ENCODE measurements at regions not wholly inside any gene's neighbourhood (a gene's known extent, or its start where the extent isn't known, plus 50 kb on each side); places are given as distances from the start of the nearest gene placed in this dataset.

GRCh38 chr13:72109863-72110262, 242.9 kb upstream of the DACH1 start:
- no peak for DNase-seq (ENCODE audit: low spot score)

- DNase-seq (ENCODE audit: low spot score): no peak
Observed at GRCh38 chr13:72104656-72105180, 237.7 kb upstream of the DACH1 start.

DNA sequence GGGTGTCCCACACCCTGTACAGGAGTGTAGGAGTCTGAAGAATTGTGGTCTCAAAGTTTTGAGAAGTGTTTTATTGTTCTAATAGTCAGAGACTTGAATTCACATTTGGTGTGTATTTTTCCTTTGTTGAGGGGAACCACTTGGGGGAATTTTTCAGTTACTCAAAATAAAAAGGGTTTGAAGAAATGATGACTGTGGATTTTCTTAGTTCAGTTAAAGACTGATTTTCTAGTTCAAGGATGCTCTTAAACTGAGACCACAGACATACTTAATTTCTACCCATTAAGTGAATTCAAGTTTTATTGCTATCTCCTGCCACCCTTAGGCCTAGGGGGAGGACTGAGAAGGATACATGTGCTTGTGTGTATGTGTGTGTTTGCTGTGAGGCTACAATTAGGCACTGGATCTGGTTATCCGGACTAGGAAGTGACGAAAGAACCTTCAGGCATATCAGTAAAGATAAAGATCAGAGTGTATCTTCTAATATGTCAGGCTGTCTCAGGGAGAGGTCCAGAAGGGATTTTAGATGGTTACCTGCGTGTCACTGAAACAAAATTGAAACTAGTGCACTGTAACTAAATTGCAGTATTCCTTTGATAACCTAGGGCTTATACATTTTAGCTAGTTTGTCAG, 234.9 kb upstream of the DACH1 start:
- no peak for DNase-seq (ENCODE audit: low spot score)

- no peak for DNase-seq (ENCODE audit: low spot score)
Observed at GRCh38 chr13:72100339-72100738, 233.3 kb upstream of the DACH1 start.

DNA sequence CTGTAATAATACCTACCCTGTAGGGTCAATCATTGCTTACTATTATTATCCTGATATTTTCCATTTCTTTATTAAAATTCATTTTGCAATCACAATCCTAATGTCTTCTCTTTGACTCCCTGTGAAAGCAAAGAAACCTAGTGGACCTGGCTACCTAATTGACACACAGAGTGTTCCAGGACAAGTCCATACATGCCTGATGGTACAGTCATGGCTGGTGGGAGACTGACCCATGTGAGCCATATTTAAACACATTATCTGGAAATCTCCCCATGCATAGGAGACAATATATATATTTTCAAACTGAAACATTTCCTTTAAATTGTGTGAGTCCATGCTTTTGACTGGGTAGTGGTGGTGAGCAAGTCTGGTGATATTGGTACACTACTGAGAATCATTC, 230.6 kb upstream of the DACH1 start:
- no peak for DNase-seq (ENCODE audit: low spot score)

DNA sequence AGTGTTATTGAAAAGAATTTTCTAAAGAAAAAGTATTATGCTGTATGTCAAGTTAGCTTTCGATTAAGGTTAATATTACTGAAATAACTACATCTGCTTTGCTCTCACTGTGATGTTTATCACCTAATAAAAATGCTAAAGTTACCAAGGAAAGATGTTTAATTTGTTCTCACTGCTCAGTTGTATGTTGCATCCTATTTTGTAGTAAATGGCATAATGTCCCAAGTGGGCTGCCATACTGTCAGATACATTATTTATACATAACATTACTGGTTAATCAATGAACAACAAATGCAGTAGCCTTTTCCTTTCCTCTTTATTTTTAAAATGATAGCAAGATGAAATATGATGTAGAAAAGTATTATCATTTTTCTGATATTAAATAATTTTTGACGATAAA, 226.3 kb upstream of the DACH1 start:
- no peak for DNase-seq (ENCODE audit: low spot score)

DNA sequence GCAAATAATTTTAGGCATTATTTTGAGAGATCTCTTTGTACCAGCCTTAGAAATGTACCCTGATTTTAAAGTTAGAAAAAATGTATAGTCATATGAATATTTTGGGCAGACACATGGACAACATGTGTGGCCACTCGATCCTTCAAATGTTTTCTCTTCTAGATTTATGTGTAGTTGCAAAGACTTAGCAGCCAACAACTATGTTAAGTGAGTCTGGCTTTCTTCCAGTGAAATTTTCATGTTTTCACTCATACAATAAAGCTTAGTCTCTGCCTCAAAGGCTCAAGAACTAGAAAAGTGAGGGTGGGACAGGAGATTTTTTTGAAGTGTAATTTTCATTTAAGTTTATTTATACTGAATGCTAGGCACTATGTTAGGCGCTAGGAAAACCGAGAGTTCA, 207.7 kb upstream of the DACH1 start:
- no peak for DNase-seq (ENCODE audit: low spot score)

- DNase-seq (ENCODE audit: low spot score): no peak
Observed at GRCh38 chr13:72072261-72072660, 205.3 kb upstream of the DACH1 start.

DNA sequence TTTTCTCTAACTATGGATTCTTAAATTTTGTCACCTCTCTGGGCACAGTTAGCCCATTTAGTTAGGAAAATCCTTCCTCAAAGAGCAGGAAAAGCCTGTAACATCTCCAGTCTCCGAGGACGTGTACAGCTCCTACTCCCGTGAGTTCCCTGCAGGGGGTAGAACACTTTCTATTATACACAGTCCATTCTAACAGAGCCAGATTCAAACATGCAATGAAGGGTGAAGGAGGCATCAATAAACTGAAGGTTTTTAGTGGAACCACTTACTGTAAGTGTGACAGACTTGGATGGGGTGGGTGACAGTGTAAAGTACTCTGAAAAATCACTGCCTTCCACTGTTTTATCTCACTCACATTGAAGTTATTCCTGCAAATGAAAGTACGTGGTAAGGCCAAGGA, 204.7 kb upstream of the DACH1 start:
- DNase-seq (ENCODE audit: low spot score): no peak

DNA sequence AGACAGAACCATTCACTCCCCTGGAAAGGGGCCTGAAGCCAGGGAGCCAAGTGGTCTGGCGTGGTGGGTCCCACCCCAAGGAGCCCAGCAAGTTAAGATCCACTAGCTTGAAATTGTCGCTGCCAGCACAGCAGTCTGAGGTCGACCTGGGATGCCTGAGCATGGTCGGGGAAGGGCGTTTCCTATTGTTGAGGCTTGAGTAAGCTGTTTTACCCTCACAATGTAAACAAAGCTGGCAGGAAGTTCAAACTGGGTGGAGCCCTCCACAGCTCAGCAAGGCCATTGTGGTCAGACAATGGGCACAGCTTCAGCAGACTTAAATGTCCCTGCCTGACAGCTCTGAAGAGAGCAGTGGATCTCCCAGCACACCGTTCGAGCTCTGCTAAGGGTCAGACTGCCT, 195.6 kb upstream of the DACH1 start:
- DNase-seq (ENCODE audit: low spot score): no peak

DNA sequence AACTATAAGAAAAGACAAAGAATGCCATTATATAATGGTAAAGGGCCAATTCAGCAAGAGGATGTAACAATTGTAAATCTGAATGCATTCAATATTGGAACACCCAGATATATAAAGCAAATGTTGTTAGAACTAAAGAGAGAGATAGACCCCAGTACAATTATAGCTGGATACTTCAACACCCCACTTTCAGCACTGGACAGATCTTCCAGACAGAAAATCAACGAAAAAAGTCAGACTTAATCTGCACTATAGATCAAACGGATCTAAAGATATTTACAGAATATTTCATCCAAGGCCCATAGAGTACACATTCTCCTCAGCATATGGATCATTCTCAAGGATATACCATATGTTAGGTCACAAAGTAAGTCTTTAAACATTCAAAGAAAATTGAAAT, 194.6 kb upstream of the DACH1 start:
- DNase-seq (ENCODE audit: low spot score): no peak

DNA sequence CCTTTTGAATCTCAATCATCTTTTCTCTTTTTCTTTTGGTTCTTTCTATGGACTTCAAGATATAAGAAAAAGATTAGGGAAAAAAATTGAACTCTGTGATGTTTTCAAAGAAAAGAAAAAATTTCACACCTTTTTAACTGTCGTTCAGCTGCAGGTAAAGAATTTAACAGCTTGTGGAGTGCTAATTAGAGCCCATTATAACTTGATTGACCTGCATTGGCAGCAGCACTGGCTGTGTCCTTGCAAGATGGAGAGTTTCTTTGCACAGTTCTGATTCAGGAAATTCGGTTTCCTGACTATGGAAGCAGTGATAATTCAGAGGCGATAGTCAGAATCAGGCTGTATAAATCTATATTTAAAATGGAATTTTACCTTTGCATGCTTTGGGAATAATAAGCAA, 183.2 kb upstream of the DACH1 start:
- DNase-seq (ENCODE audit: low spot score): no peak

DNA sequence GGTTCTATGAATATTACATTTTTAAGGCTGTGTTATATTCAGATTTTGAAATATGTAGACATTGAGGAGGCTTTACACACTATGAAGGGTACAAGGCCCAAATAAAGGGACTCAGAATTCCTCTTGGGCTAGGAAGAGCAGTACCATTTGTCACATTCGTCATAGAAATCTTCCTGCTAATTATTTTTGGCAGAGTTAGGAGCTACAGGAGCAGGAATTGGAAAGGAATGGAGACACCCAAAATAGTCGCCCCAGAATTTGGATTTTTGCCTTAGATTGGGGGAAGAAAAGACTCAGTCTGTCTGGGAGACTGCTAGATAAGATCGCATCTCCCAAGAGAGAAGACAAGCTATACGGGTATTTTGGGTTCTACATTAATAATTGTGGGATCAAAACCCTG, 176.4 kb upstream of the DACH1 start:
- DNase-seq (ENCODE audit: low spot score): no peak

GRCh38 chr13:72041165-72041564, 174.2 kb upstream of the DACH1 start:
- no peak for DNase-seq (ENCODE audit: low spot score)

- no peak for DNase-seq (ENCODE audit: low spot score)
Observed at GRCh38 chr13:72039126-72039525, 172.1 kb upstream of the DACH1 start.

GRCh38 chr13:72029981-72030380, 163.0 kb upstream of the DACH1 start:
- DNase-seq (ENCODE audit: low spot score): no peak

- DNase-seq (ENCODE audit: low spot score): no peak
Observed at GRCh38 chr13:72025836-72026235, 158.8 kb upstream of the DACH1 start.

- no peak for DNase-seq (ENCODE audit: low spot score)
Observed at GRCh38 chr13:72023895-72024294, 156.9 kb upstream of the DACH1 start.

GRCh38 chr13:72005455-72005854, 138.5 kb upstream of the DACH1 start:
- no peak for DNase-seq (ENCODE audit: low spot score)

DNA sequence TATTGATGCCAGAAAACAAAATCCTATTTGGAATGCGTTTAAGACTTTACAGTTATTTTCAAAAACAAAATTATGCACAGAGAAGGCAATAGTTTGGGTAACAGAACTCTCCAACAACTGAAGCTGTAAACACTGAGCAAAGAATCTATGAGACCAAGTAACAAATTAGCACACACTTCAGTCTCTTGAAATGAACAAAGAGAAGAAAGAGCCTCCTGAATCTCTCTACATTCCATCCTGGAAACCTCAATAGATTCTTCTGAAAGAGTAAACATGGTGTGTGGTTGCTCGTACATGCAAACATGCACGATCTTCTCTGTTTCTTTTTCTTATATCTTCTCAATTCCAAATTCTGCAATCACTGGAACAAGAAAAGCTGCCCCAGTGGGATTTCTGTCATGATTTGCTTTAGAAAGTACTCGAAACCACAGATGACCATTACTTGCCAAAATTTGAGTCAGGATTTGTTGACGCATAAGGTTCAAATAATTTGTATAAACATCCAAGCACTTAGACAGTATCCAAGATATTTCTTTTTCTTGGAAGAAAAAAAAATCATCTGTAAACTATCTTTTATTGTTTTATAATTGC, 137.9 kb upstream of the DACH1 start:
- no peak for DNase-seq (ENCODE audit: low spot score)

- DNase-seq (ENCODE audit: low spot score): no peak
Observed at GRCh38 chr13:72004246-72004645, 137.2 kb upstream of the DACH1 start.

DNA sequence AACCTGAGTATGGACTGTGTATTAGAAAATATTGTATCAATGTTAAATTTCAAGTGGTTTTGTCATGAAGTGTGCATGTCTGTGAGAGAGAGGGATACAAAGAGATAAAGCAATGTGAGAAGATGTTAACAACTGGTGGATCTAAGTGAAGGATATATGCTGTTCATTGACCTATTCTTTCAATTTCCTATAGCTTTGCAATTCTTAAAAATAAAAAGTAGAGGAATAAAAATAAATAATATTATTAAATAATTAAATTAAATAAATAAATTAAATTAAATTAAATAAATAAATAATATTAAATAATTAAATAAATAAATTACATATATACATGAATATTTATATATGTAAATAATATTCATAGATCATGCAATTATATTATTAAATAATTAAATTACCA, 131.2 kb upstream of the DACH1 start:
- no peak for DNase-seq (ENCODE audit: low spot score)

- no peak for DNase-seq (ENCODE audit: low spot score)
Observed at GRCh38 chr13:71979616-71980015, 112.6 kb upstream of the DACH1 start.

DNA sequence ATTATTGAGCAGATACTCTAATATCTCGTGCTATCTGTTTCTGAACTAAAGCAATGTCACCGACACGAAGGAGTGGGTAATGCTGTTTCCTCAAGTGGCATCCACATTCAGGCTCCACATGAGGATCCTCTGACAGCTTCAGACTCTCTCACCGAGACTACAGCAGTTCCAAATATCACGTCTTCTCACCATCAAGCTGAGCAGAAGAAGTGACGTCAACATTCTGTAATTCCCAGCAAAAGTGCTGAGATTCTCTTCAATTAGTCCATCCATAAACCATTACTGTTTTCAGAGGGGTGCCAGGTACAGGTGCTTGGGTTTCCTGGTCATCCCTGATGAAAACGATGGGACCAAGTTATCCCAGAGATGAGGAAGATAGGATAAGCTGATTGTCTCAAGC, 110.0 kb upstream of the DACH1 start:
- DNase-seq (ENCODE audit: low spot score): no peak
